Stimulated activated naive CD8-positive, alpha-beta T cell treated with anti-CD3 and anti-CD28 coated beads, Interleukin-15, amount 100 ng/mL, for 72 hours (primary cell): ENCODE measurements at regions not wholly inside any gene's neighbourhood (a gene's known extent, or its start where the extent isn't known, plus 50 kb on each side); places are given as distances from the start of the nearest gene placed in this dataset.

ENCODE experiments used
- ATAC-seq: fragments of 150-1000 bp; cut with Tn5 transposase; 2 replicates; pipeline ENCODE4 v1.10.0; 2021; ENCODE audit warnings: mild to moderate bottlenecking, moderate library complexity
- DNase-seq, 2 donors: peaks; one replicate each; pipeline ENCODE4 v3.0.0; 2021 to 2022
- H3K27ac Mint-ChIP-seq, 2 donors: one replicate each; pipeline ENCODE4 v1.8.0; 2022; ENCODE audit warnings: mild to moderate bottlenecking in 2 of 2, mixed read lengths in 2 of 2, moderate library complexity in 2 of 2
- H3K27me3 Mint-ChIP-seq: one replicate; pipeline ENCODE4 v1.8.0; 2022; ENCODE audit warnings: mixed read lengths
- H3K4me1 Mint-ChIP-seq: one replicate; pipeline ENCODE4 v1.8.0; 2022; ENCODE audit warnings: mild to moderate bottlenecking, mixed read lengths
- H3K4me3 Mint-ChIP-seq, 2 donors: one replicate each; pipeline ENCODE4 v1.8.0; 2022; ENCODE audit warnings: mild to moderate bottlenecking in 2 of 2, mixed read lengths in 2 of 2, moderate library complexity in 1 of 2
- H3K9me3 Mint-ChIP-seq, 2 donors: one replicate each; pipeline ENCODE4 v1.8.0; 2022; ENCODE audit warnings: mixed read lengths in 2 of 2

GRCh38 chr15:62809115-62809967 is 233.2 kb upstream of the TPM1 start:
- no peaks in the 10 kb centered on the region for H3K4me1 Mint-ChIP-seq
- no peak overlapping the region for H3K4me3 Mint-ChIP-seq
- ATAC-seq: no peak
- H3K9me3 Mint-ChIP-seq: no peaks in the 10 kb centered on the region
- H3K27ac Mint-ChIP-seq: peak overlapping the region in 1 of 2 donors; percentile 53
- no peaks in the 10 kb centered on the region for H3K27me3 Mint-ChIP-seq
- no peak for DNase-seq

GRCh38 chr15:62809968-62810260 is 232.6 kb upstream of the TPM1 start:
- no peak overlapping the region for H3K4me3 Mint-ChIP-seq
- no peaks in the 10 kb centered on the region for H3K27me3 Mint-ChIP-seq
- H3K27ac Mint-ChIP-seq: no peak overlapping the region
- no peaks in the 10 kb centered on the region for H3K4me1 Mint-ChIP-seq
- ATAC-seq (no peak), DNase-seq (no peak)
- no peaks in the 10 kb centered on the region for H3K9me3 Mint-ChIP-seq

GRCh38 chr15:62812515-62812835 is 230.1 kb upstream of the TPM1 start:
- no peak overlapping the region for H3K4me3 Mint-ChIP-seq
- no peaks in the 10 kb centered on the region for H3K4me1 Mint-ChIP-seq
- no peaks in the 10 kb centered on the region for H3K9me3 Mint-ChIP-seq
- DNase-seq (no peak), ATAC-seq (no peak)
- H3K27me3 Mint-ChIP-seq: no peaks in the 10 kb centered on the region
- no peak overlapping the region for H3K27ac Mint-ChIP-seq

- no peak for ATAC-seq
- H3K4me1 Mint-ChIP-seq: no peaks in the 10 kb centered on the region
- H3K4me3 Mint-ChIP-seq: no peak overlapping the region
Measured at GRCh38 chr15:62816342-62817069, 226.0 kb upstream of the TPM1 start.

GRCh38 chr15:62818691-62819090 is 223.9 kb upstream of the TPM1 start:
- no peak for ATAC-seq
- no peak for DNase-seq
- H3K4me3 Mint-ChIP-seq: no peak overlapping the region
- no peaks in the 10 kb centered on the region for H3K4me1 Mint-ChIP-seq
- H3K27ac Mint-ChIP-seq: no peak overlapping the region
- no peaks in the 10 kb centered on the region for H3K9me3 Mint-ChIP-seq
- no peaks in the 10 kb centered on the region for H3K27me3 Mint-ChIP-seq

More at GRCh38 chr15:62816342-62817069, 226.0 kb upstream of the TPM1 start:
- Mint-ChIP-seq H3K27me3 (no peaks in the 10 kb centered on the region), H3K9me3 (no peaks in the 10 kb centered on the region), H3K27ac (no peak overlapping the region)
- DNase-seq: no peak

GRCh38 chr15:62821384-62822131 is 221.0 kb upstream of the TPM1 start:
- no peaks in the 10 kb centered on the region for H3K27me3 Mint-ChIP-seq
- no peak overlapping the region for H3K4me3 Mint-ChIP-seq
- DNase-seq (no peak), ATAC-seq (no peak)
- no peaks in the 10 kb centered on the region for H3K4me1 Mint-ChIP-seq
- no peak overlapping the region for H3K27ac Mint-ChIP-seq
- H3K9me3 Mint-ChIP-seq: no peaks in the 10 kb centered on the region

- Mint-ChIP-seq H3K4me3 (no peak overlapping the region), H3K27ac (no peak overlapping the region), H3K9me3 (no peaks in the 10 kb centered on the region), H3K4me1 (no peaks in the 10 kb centered on the region), H3K27me3 (no peaks in the 10 kb centered on the region)
- no peak for ATAC-seq
- no peak for DNase-seq
Measured at GRCh38 chr15:62822228-62822627, 220.3 kb upstream of the TPM1 start.

- ATAC-seq (no peak), DNase-seq (no peak)
- Mint-ChIP-seq H3K9me3 (no peaks in the 10 kb centered on the region), H3K27me3 (no peaks in the 10 kb centered on the region), H3K4me1 (no peaks in the 10 kb centered on the region), H3K27ac (no peak overlapping the region), H3K4me3 (no peak overlapping the region)
Measured at GRCh38 chr15:62823561-62823960, 219.0 kb upstream of the TPM1 start.

- no peak for DNase-seq
Measured at GRCh38 chr15:62824111-62825015, 218.2 kb upstream of the TPM1 start.

GRCh38 chr15:62825191-62825590 is 217.4 kb upstream of the TPM1 start:
- no peaks in the 10 kb centered on the region for H3K9me3 Mint-ChIP-seq
- no peak overlapping the region for H3K4me3 Mint-ChIP-seq
- DNase-seq (no peak), ATAC-seq (no peak)
- no peak overlapping the region for H3K27ac Mint-ChIP-seq
- no peaks in the 10 kb centered on the region for H3K4me1 Mint-ChIP-seq
- H3K27me3 Mint-ChIP-seq: no peaks in the 10 kb centered on the region

More at GRCh38 chr15:62824111-62825015, 218.2 kb upstream of the TPM1 start:
- Mint-ChIP-seq H3K4me1 (no peaks in the 10 kb centered on the region), H3K27ac (no peak overlapping the region), H3K9me3 (no peaks in the 10 kb centered on the region), H3K27me3 (no peaks in the 10 kb centered on the region), H3K4me3 (no peak overlapping the region)
- no peak for ATAC-seq

GRCh38 chr15:62826561-62826960 is 216.0 kb upstream of the TPM1 start:
- DNase-seq (no peak), ATAC-seq (no peak)
- no peaks in the 10 kb centered on the region for H3K4me1 Mint-ChIP-seq
- no peaks in the 10 kb centered on the region for H3K9me3 Mint-ChIP-seq
- no peak overlapping the region for H3K27ac Mint-ChIP-seq
- no peaks in the 10 kb centered on the region for H3K27me3 Mint-ChIP-seq
- no peak overlapping the region for H3K4me3 Mint-ChIP-seq

GRCh38 chr15:62828364-62828763 is 214.2 kb upstream of the TPM1 start:
- DNase-seq (no peak), ATAC-seq (no peak)
- Mint-ChIP-seq H3K4me3 (no peak overlapping the region), H3K27me3 (no peaks in the 10 kb centered on the region), H3K4me1 (no peaks in the 10 kb centered on the region), H3K27ac (no peak overlapping the region), H3K9me3 (no peaks in the 10 kb centered on the region)

- H3K27ac Mint-ChIP-seq: no peak overlapping the region
- H3K27me3 Mint-ChIP-seq: no peaks in the 10 kb centered on the region
- no peaks in the 10 kb centered on the region for H3K4me1 Mint-ChIP-seq
- H3K4me3 Mint-ChIP-seq: no peak overlapping the region
- no peaks in the 10 kb centered on the region for H3K9me3 Mint-ChIP-seq
- DNase-seq (no peak), ATAC-seq (no peak)
Measured at GRCh38 chr15:62832231-62832630, 210.3 kb upstream of the TPM1 start.

GRCh38 chr15:62833646-62834045 is 208.9 kb upstream of the TPM1 start:
- DNase-seq (no peak), ATAC-seq (no peak)
- Mint-ChIP-seq H3K27ac (no peak overlapping the region), H3K27me3 (no peaks in the 10 kb centered on the region), H3K9me3 (no peaks in the 10 kb centered on the region), H3K4me3 (no peak overlapping the region), H3K4me1 (no peaks in the 10 kb centered on the region)

- no peak overlapping the region for H3K27ac Mint-ChIP-seq
- DNase-seq: no peak
- H3K4me1 Mint-ChIP-seq: no peaks in the 10 kb centered on the region
- H3K27me3 Mint-ChIP-seq: no peaks in the 10 kb centered on the region
- no peaks in the 10 kb centered on the region for H3K9me3 Mint-ChIP-seq
- no peak for ATAC-seq
- no peak overlapping the region for H3K4me3 Mint-ChIP-seq
Measured at GRCh38 chr15:62834686-62835329, 207.7 kb upstream of the TPM1 start.
